H9 (cell line): ENCODE measurements at regions not wholly inside any gene's neighbourhood (a gene's known extent, or its start where the extent isn't known, plus 50 kb on each side); places are given as distances from the start of the nearest gene placed in this dataset.

Source experiments
- DNase-seq: peaks from one replicate; pipeline ENCODE4 v3.0.0-alpha.2; 2017
- H2AFZ ChIP-seq: one replicate; pipeline ENCODE4 v1.6.1; 2013; ENCODE audit warnings: mild to moderate bottlenecking, low read length, control low read depth, moderate library complexity
- H2AK5ac ChIP-seq: 2 replicates; pipeline ENCODE4 v1.6.1; 2013; ENCODE audit warnings: low read length, control low read depth, mixed read lengths; ENCODE audit not compliant: insufficient read length
- H2BK120ac ChIP-seq: one replicate; pipeline ENCODE4 v1.6.1; 2013; ENCODE audit warnings: low read depth, mild to moderate bottlenecking, low read length, control low read depth, inconsistent platforms; ENCODE audit not compliant: poor library complexity, severe bottlenecking
- H2BK12ac ChIP-seq: 2 replicates; pipeline ENCODE4 v1.6.1; 2013; ENCODE audit warnings: low read length, control low read depth, mixed read lengths, low read depth; ENCODE audit not compliant: insufficient read length
- H2BK15ac ChIP-seq: 2 replicates; pipeline ENCODE4 v1.6.1; 2013; ENCODE audit warnings: low read depth, low read length, control low read depth
- H2BK20ac ChIP-seq: one replicate; pipeline ENCODE4 v1.6.1; 2013; ENCODE audit warnings: low read depth, mild to moderate bottlenecking, low read length, control low read depth, inconsistent platforms; ENCODE audit not compliant: poor library complexity, severe bottlenecking
- H2BK5ac ChIP-seq: 2 replicates; pipeline ENCODE4 v1.6.1; 2013; ENCODE audit warnings: low read length, control low read depth, mixed read lengths; ENCODE audit not compliant: insufficient read length
- H3K14ac ChIP-seq: 2 replicates; pipeline ENCODE4 v1.6.1; 2013; ENCODE audit warnings: low read length, control low read depth; ENCODE audit not compliant: insufficient read depth
- H3K18ac ChIP-seq: 2 replicates; pipeline ENCODE4 v1.6.1; 2013; ENCODE audit warnings: low read depth, mild to moderate bottlenecking, mixed read lengths, low read length, control low read depth; ENCODE audit not compliant: insufficient read length
- H3K23ac ChIP-seq: 2 replicates; pipeline ENCODE4 v1.6.1; 2013; ENCODE audit warnings: low read length, control low read depth, mixed read lengths, low read depth; ENCODE audit not compliant: insufficient read length
- H3K23me2 ChIP-seq: 2 replicates; pipeline ENCODE4 v1.6.1; 2013; ENCODE audit warnings: low read depth, mild to moderate bottlenecking, mixed read lengths, low read length, control low read depth; ENCODE audit not compliant: insufficient read length, poor library complexity, severe bottlenecking
- H3K27ac ChIP-seq: 2 replicates; pipeline ENCODE4 v1.5.1; 2013; ENCODE audit warnings: low read length, control low read depth, mixed read lengths, low read depth; ENCODE audit not compliant: insufficient read length
- H3K27me3 ChIP-seq: 2 replicates; pipeline ENCODE4 v1.6.1; 2013; ENCODE audit warnings: low read length, control low read depth, inconsistent platforms; ENCODE audit not compliant: insufficient read depth
- H3K4ac ChIP-seq: 2 replicates; pipeline ENCODE4 v1.6.1; 2013; ENCODE audit warnings: low read depth, mild to moderate bottlenecking, control low read depth, inconsistent platforms, low read length, moderate library complexity
- H3K4me1 ChIP-seq: 2 replicates; pipeline ENCODE4 v1.6.1; 2013; ENCODE audit warnings: low read length, control low read depth, inconsistent platforms; ENCODE audit not compliant: insufficient read depth
- H3K4me2 ChIP-seq: 2 replicates; pipeline ENCODE4 v1.6.1; 2013; ENCODE audit warnings: low read length, control low read depth, mixed read lengths; ENCODE audit not compliant: insufficient read length, insufficient read depth
- H3K56ac ChIP-seq: 2 replicates; pipeline ENCODE4 v1.6.1; 2013; ENCODE audit warnings: low read depth, mild to moderate bottlenecking, mixed read lengths, low read length, control low read depth; ENCODE audit not compliant: insufficient read length
- H3K79me1 ChIP-seq: 2 replicates; pipeline ENCODE4 v1.6.1; 2013; ENCODE audit warnings: low read depth, mild to moderate bottlenecking, moderate library complexity, low read length, control low read depth, inconsistent platforms; ENCODE audit not compliant: insufficient read depth, poor library complexity, severe bottlenecking
- H3K79me2 ChIP-seq: 2 replicates; pipeline ENCODE4 v1.6.1; 2013; ENCODE audit warnings: low read length, control low read depth, inconsistent platforms; ENCODE audit not compliant: insufficient read depth
- H3K9ac ChIP-seq: 2 replicates; pipeline ENCODE4 v1.6.1; 2013; ENCODE audit warnings: low read length, control low read depth, mixed read lengths; ENCODE audit not compliant: insufficient read length; ENCODE audit errors: extremely low read depth
- H3K9me3 ChIP-seq: one replicate; pipeline ENCODE4 v1.6.1; 2013; ENCODE audit warnings: low read depth, low read length, inconsistent platforms; ENCODE audit not compliant: control insufficient read depth
- H3T11ph ChIP-seq: one replicate; pipeline ENCODE4 v1.6.1; 2013; ENCODE audit warnings: mild to moderate bottlenecking, low read length, control low read depth, inconsistent platforms
- H4K20me1 ChIP-seq: one replicate; pipeline ENCODE4 v1.6.1; 2013; ENCODE audit not compliant: control insufficient read depth, insufficient read length, insufficient read depth
- H4K5ac ChIP-seq: 2 replicates; pipeline ENCODE4 v1.6.1; 2013; ENCODE audit warnings: low read depth, mild to moderate bottlenecking, mixed read lengths, low read length, control low read depth; ENCODE audit not compliant: insufficient read length
- H4K8ac ChIP-seq: replicated peaks from 2 replicates; pipeline ENCODE4 v1.6.1; 2013; ENCODE audit warnings: low read length, control low read depth, mixed read lengths, low read depth; ENCODE audit not compliant: insufficient read length
- H4K91ac ChIP-seq: 2 replicates; pipeline ENCODE4 v1.6.1; 2013; ENCODE audit warnings: low read depth, mild to moderate bottlenecking, moderate library complexity, mixed read lengths, low read length, control low read depth; ENCODE audit not compliant: insufficient read length
- H3K27ac Mint-ChIP-seq, 3 experiments: 2 replicates in 2 of 3; 3 replicates in 1 of 3; pipeline ENCODE4 v1.8.0; 2020 to 2021; ENCODE audit warnings: mixed read lengths in 3 of 3, mild to moderate bottlenecking in 1 of 3, moderate library complexity in 1 of 3
- H3K27me3 Mint-ChIP-seq: 2 replicates; pipeline ENCODE4 v1.8.0; 2021; ENCODE audit warnings: low read depth, mild to moderate bottlenecking, moderate library complexity, mixed read lengths
- H3K36me3 Mint-ChIP-seq, 3 experiments: 2 replicates in 2 of 3; 3 replicates in 1 of 3; pipeline ENCODE4 v1.8.0; 2020 to 2021; ENCODE audit warnings: low read depth in 3 of 3, mixed read lengths in 3 of 3; ENCODE audit not compliant: insufficient read depth in 1 of 3
- H3K4me1 Mint-ChIP-seq, 2 experiments: 2 replicates each; pipeline ENCODE4 v1.8.0; 2020; ENCODE audit warnings: mixed read lengths in 2 of 2
- H3K4me3 Mint-ChIP-seq, 2 experiments: 2 replicates in 1 of 2; 3 replicates in 1 of 2; pipeline ENCODE4 v1.8.0; 2020 to 2021; ENCODE audit warnings: mild to moderate bottlenecking in 2 of 2, mixed read lengths in 2 of 2, moderate library complexity in 1 of 2
- H3K9me3 Mint-ChIP-seq, 2 experiments: 2 replicates in 1 of 2; 3 replicates in 1 of 2; pipeline ENCODE4 v1.8.0; 2020; ENCODE audit warnings: mild to moderate bottlenecking in 2 of 2, mixed read lengths in 2 of 2, moderate library complexity in 1 of 2
- WGBS: extraction: QIAGEN DNeasy Blood & Tissue Kit; methylation state at CpG from one replicate; pipeline ENCODE4 v1.1.7; 2013; ENCODE audit warnings: missing lambda C conversion rate, low lambda C conversion rate, mixed read lengths; ENCODE audit not compliant: insufficient read length; ENCODE audit errors: extremely low coverage; 5-methylcytosine and 5-hydroxymethylcytosine counted together
- TF ChIP-seq, protein P1 (sequence below): fragments of 200-600 bp; sonication (generic); conservative IDR thresholded peaks from 3 replicates; pipeline ENCODE4 v1.8.0; 2021; ENCODE audit warnings: antibody characterized with exemption, mild to moderate bottlenecking

- Histone ChIP-seq H2BK5ac (no peak overlapping the region), H3K4ac (no peak overlapping the region), H3K4me1 (no peaks in the 10 kb centered on the region), H4K91ac (no peak overlapping the region), H3K23me2 (no peaks in the 10 kb centered on the region), H4K5ac (no peak overlapping the region), H3K27me3 (no peaks in the 10 kb centered on the region), H3K23ac (no peak overlapping the region), H3K4me2 (no peak overlapping the region), H2BK12ac (no peak overlapping the region), H3K14ac (no peak overlapping the region), H2AK5ac (no peak overlapping the region), H3K9me3 (no peaks in the 10 kb centered on the region), H2BK20ac (no peak overlapping the region), H2AFZ (no peak overlapping the region), H4K20me1 (no peaks in the 10 kb centered on the region), H2BK120ac (no peak overlapping the region), H3K79me1 (no peaks in the 10 kb centered on the region), H3K27ac (no peak overlapping the region), H3K9ac (no peak overlapping the region), H3K18ac (no peak overlapping the region), H3T11ph (no peak overlapping the region), H3K56ac (no peak overlapping the region), H2BK15ac (no peak overlapping the region), H4K8ac (no peak overlapping the region), H3K79me2 (no peaks in the 10 kb centered on the region)
- no CpG with 5 or more reads among the region's 4 CpGs for WGBS
- Mint-ChIP-seq H3K27ac (no peak overlapping the region), H3K36me3 (no peaks in the 10 kb centered on the region), H3K4me3 (no peak overlapping the region), H3K4me1 (peaks cover 8 to 9% of the 10 kb centered on the region in 2 experiments), H3K9me3 (no peaks in the 10 kb centered on the region), H3K27me3 (no peaks in the 10 kb centered on the region)
- no peak for DNase-seq
- TF ChIP-seq, protein P1, sequence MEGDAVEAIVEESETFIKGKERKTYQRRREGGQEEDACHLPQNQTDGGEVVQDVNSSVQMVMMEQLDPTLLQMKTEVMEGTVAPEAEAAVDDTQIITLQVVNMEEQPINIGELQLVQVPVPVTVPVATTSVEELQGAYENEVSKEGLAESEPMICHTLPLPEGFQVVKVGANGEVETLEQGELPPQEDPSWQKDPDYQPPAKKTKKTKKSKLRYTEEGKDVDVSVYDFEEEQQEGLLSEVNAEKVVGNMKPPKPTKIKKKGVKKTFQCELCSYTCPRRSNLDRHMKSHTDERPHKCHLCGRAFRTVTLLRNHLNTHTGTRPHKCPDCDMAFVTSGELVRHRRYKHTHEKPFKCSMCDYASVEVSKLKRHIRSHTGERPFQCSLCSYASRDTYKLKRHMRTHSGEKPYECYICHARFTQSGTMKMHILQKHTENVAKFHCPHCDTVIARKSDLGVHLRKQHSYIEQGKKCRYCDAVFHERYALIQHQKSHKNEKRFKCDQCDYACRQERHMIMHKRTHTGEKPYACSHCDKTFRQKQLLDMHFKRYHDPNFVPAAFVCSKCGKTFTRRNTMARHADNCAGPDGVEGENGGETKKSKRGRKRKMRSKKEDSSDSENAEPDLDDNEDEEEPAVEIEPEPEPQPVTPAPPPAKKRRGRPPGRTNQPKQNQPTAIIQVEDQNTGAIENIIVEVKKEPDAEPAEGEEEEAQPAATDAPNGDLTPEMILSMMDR = no peak
Measured at GRCh38 chr18:9025091-9025838, 77.2 kb upstream of the NDUFV2 start.
